ENCODE measurements at regions not wholly inside any gene's neighbourhood (a gene's known extent, or its start where the extent isn't known, plus 50 kb on each side); places are given as distances from the start of the nearest gene placed in this dataset.
"Not testable (repeated sequence)": the region's sequence is repeated elsewhere in the genome, so short reads cannot be mapped to it uniquely, and the experiment has no call there.

- Histone ChIP-seq H3K36me3 (ENCODE audit: insufficient read depth, low read length) (no peaks in the 10 kb centered on the region), H3F3A (ENCODE audit: insufficient read depth, low read length) (no peaks in the 10 kb centered on the region), H2AFZ (ENCODE audit: low read length) (no peak overlapping the region), H3K79me2 (ENCODE audit: insufficient read depth, low read length) (no peaks in the 10 kb centered on the region), H3K4me1 (ENCODE audit: insufficient read depth, low read length, severe bottlenecking) (no peaks in the 10 kb centered on the region), H3K9me3 (ENCODE audit: low read length) (no peaks in the 10 kb centered on the region), H3K27me3 (ENCODE audit: insufficient read depth, low read length) (no peaks in the 10 kb centered on the region), H3K4me3 (ENCODE audit: low read depth, low read length, poor library complexity, severe bottlenecking) (no peak overlapping the region), H4K20me1 (ENCODE audit: insufficient read depth, low read length) (no peaks in the 10 kb centered on the region), H3K9me2 (ENCODE audit: low read depth, low read length) (no peaks in the 10 kb centered on the region), H3K9ac (ENCODE audit: low read length) (no peak overlapping the region), H3K4me2 (ENCODE audit: low read length) (no peak overlapping the region), H3K27ac (ENCODE audit: low read depth, low read length, poor library complexity, severe bottlenecking) (no peak overlapping the region)
- no peak for TF ChIP-seq EZH2 (IDR thresholded peaks at IDR 0.05; ENCODE audit: borderline replicate concordance, low read length)
- TF ChIP-seq CTCF (IDR thresholded peaks at IDR 0.05; ENCODE audit: low read length) = no peak
Measured at GRCh38 chr4:137359691-137360315, 172.5 kb downstream of the PCDH18 start.

- not testable (repeated sequence) for H3F3A ChIP-seq (ENCODE audit: insufficient read depth, low read length); H3K4me3 ChIP-seq (ENCODE audit: low read depth, low read length, poor library complexity, severe bottlenecking); H3K9me3 ChIP-seq (ENCODE audit: low read length); H3K9ac ChIP-seq (ENCODE audit: low read length); H3K36me3 ChIP-seq (ENCODE audit: insufficient read depth, low read length); H3K4me2 ChIP-seq (ENCODE audit: low read length); H2AFZ ChIP-seq (ENCODE audit: low read length); H3K27me3 ChIP-seq (ENCODE audit: insufficient read depth, low read length); H3K27ac ChIP-seq (ENCODE audit: low read depth, low read length, poor library complexity, severe bottlenecking); H3K4me1 ChIP-seq (ENCODE audit: insufficient read depth, low read length, severe bottlenecking); H3K79me2 ChIP-seq (ENCODE audit: insufficient read depth, low read length); H4K20me1 ChIP-seq (ENCODE audit: insufficient read depth, low read length); H3K9me2 ChIP-seq (ENCODE audit: low read depth, low read length)
Measured at GRCh38 chr4:137354562-137354961, 177.7 kb downstream of the PCDH18 start.

- H3K9me2 ChIP-seq (ENCODE audit: low read depth, low read length) = no peaks in the 10 kb centered on the region
- no peak overlapping the region for H3K27ac ChIP-seq (ENCODE audit: low read depth, low read length, poor library complexity, severe bottlenecking)
- H3K27me3 ChIP-seq (ENCODE audit: insufficient read depth, low read length) = no peaks in the 10 kb centered on the region
- H3K4me3 ChIP-seq (ENCODE audit: low read depth, low read length, poor library complexity, severe bottlenecking) = no peak overlapping the region
- no peaks in the 10 kb centered on the region for H3K79me2 ChIP-seq (ENCODE audit: insufficient read depth, low read length)
- H3K9ac ChIP-seq (ENCODE audit: low read length) = no peak overlapping the region
- TF ChIP-seq EZH2 (IDR thresholded peaks at IDR 0.05; ENCODE audit: borderline replicate concordance, low read length) = no peak
- no peak for TF ChIP-seq CTCF (IDR thresholded peaks at IDR 0.05; ENCODE audit: low read length)
- no peak overlapping the region for H2AFZ ChIP-seq (ENCODE audit: low read length)
- H3K9me3 ChIP-seq (ENCODE audit: low read length) = no peaks in the 10 kb centered on the region
- H3F3A ChIP-seq (ENCODE audit: insufficient read depth, low read length) = no peaks in the 10 kb centered on the region
- H3K36me3 ChIP-seq (ENCODE audit: insufficient read depth, low read length) = no peaks in the 10 kb centered on the region
- no peak overlapping the region for H3K4me2 ChIP-seq (ENCODE audit: low read length)
- H3K4me1 ChIP-seq (ENCODE audit: insufficient read depth, low read length, severe bottlenecking) = no peaks in the 10 kb centered on the region
- H4K20me1 ChIP-seq (ENCODE audit: insufficient read depth, low read length) = no peaks in the 10 kb centered on the region
Measured at GRCh38 chr4:137347371-137347770, 184.9 kb downstream of the PCDH18 start.

- Histone ChIP-seq H3K9me2 (ENCODE audit: low read depth, low read length) (no peaks in the 10 kb centered on the region), H2AFZ (ENCODE audit: low read length) (no peak overlapping the region), H3K4me1 (ENCODE audit: insufficient read depth, low read length, severe bottlenecking) (no peaks in the 10 kb centered on the region), H3K4me3 (ENCODE audit: low read depth, low read length, poor library complexity, severe bottlenecking) (no peak overlapping the region), H3K36me3 (ENCODE audit: insufficient read depth, low read length) (no peaks in the 10 kb centered on the region), H3F3A (ENCODE audit: insufficient read depth, low read length) (no peaks in the 10 kb centered on the region), H3K9me3 (ENCODE audit: low read length) (no peaks in the 10 kb centered on the region), H3K9ac (ENCODE audit: low read length) (no peak overlapping the region), H3K79me2 (ENCODE audit: insufficient read depth, low read length) (no peaks in the 10 kb centered on the region), H3K27ac (ENCODE audit: low read depth, low read length, poor library complexity, severe bottlenecking) (no peak overlapping the region), H4K20me1 (ENCODE audit: insufficient read depth, low read length) (no peaks in the 10 kb centered on the region), H3K27me3 (ENCODE audit: insufficient read depth, low read length) (no peaks in the 10 kb centered on the region), H3K4me2 (ENCODE audit: low read length) (no peak overlapping the region)
- TF ChIP-seq CTCF (IDR thresholded peaks at IDR 0.05; ENCODE audit: low read length) (no peak), EZH2 (IDR thresholded peaks at IDR 0.05; ENCODE audit: borderline replicate concordance, low read length) (no peak)
Measured at GRCh38 chr4:137345597-137345996, 186.7 kb downstream of the PCDH18 start.

Data from OCI-LY1 (cell line).